Kasumi-1 (cell line): ENCODE measurements at regions not wholly inside any gene's neighbourhood (a gene's known extent, or its start where the extent isn't known, plus 50 kb on each side); places are given as distances from the start of the nearest gene placed in this dataset.

Source experiments
- DNase-seq, 2 experiments: peaks; one replicate each; lab custom pipeline; 2025; lab: John Stamatoyannopoulos, UW

- DNase-seq = no peak
Measured at GRCh38 chr3:170780955-170781354, 89.0 kb downstream of the RPL22L1 start.

GRCh38 chr3:170780471-170780870, 89.5 kb downstream of the RPL22L1 start:
- no peak for DNase-seq

- no peak for DNase-seq
Measured at GRCh38 chr3:170778240-170779217, 91.5 kb downstream of the RPL22L1 start.

GRCh38 chr3:170777564-170777926, 92.5 kb downstream of the RPL22L1 start:
- DNase-seq = no peak

GRCh38 chr3:170776887-170777563, 93.0 kb downstream of the RPL22L1 start:
- no peak for DNase-seq

GRCh38 chr3:170773682-170774425, 96.1 kb downstream of the RPL22L1 start:
- DNase-seq = no peak

GRCh38 chr3:170772175-170772574, 97.8 kb downstream of the RPL22L1 start:
- no peak for DNase-seq

GRCh38 chr3:170768334-170768801, 101.6 kb downstream of the RPL22L1 start:
- no peak for DNase-seq

- no peak for DNase-seq
Measured at GRCh38 chr3:170767576-170767941, 102.4 kb downstream of the RPL22L1 start.

GRCh38 chr3:170766823-170767575, 103.0 kb downstream of the RPL22L1 start:
- no peak for DNase-seq

GRCh38 chr3:170766253-170766652, 103.7 kb downstream of the RPL22L1 start:
- no peak for DNase-seq

GRCh38 chr3:170765419-170766078, 104.4 kb downstream of the RPL22L1 start:
- no peak for DNase-seq

- DNase-seq = no peak
Measured at GRCh38 chr3:170764017-170764416, 106.0 kb downstream of the RPL22L1 start.

GRCh38 chr3:170762064-170762463, 107.9 kb downstream of the RPL22L1 start:
- no peak for DNase-seq

GRCh38 chr3:170761103-170761502, 108.9 kb downstream of the RPL22L1 start:
- DNase-seq = no peak

GRCh38 chr3:170760174-170760526, 109.8 kb downstream of the RPL22L1 start:
- DNase-seq = no peak

GRCh38 chr3:170759511-170760173, 110.4 kb downstream of the RPL22L1 start:
- no peak for DNase-seq

GRCh38 chr3:170757038-170757437, 113.0 kb downstream of the RPL22L1 start:
- no peak for DNase-seq

GRCh38 chr3:170754311-170754693, 115.7 kb downstream of the RPL22L1 start:
- no peak for DNase-seq

GRCh38 chr3:170753421-170754310, 116.3 kb downstream of the RPL22L1 start:
- DNase-seq = no peak
